Ovary (tissue), 7 donors: ENCODE measurements at regions not wholly inside any gene's neighbourhood (a gene's known extent, or its start where the extent isn't known, plus 50 kb on each side); places are given as distances from the start of the nearest gene placed in this dataset.

Experiments
- DNase-seq, 5 donors: peaks; one replicate each; pipeline ENCODE4 v3.0.0-alpha.2; 2019 to 2020
- H3K27ac ChIP-seq, 2 donors: fragments of 200-600 bp; one replicate each; pipeline versions ENCODE4 v1.5.1 to v1.8.0; 2019 to 2022
- H3K27me3 ChIP-seq: fragments of 200-600 bp; one replicate; pipeline ENCODE4 v1.8.0; 2022
- H3K36me3 ChIP-seq: fragments of 200-600 bp; sonication (generic); one replicate; pipeline ENCODE4 v1.5.1; 2019
- H3K4me1 ChIP-seq: one replicate; pipeline ENCODE4 v1.8.1; 2013; ENCODE audit warnings: mild to moderate bottlenecking, moderate library complexity; ENCODE audit not compliant: insufficient read depth
- H3K4me3 ChIP-seq: fragments of 200-600 bp; sonication (generic); one replicate; pipeline ENCODE4 v1.5.1; 2017
- H3K9me3 ChIP-seq, 2 donors: fragments of 200-600 bp in 1 of 2; sonication (generic) in 1 of 2; one replicate each; pipeline versions ENCODE4 v1.5.1 to v1.8.1; 2013 to 2019; ENCODE audit warnings: mild to moderate bottlenecking in 1 of 2, moderate library complexity in 1 of 2
- CTCF ChIP-seq, 3 donors: fragments of 450-650 bp in 2 of 3; fragments of 200-600 bp in 1 of 3; IDR thresholded peaks; one replicate each; pipeline versions ENCODE4 v1.5.1 to v1.8.0; 2016 to 2022; ENCODE audit warnings: antibody characterized with exemption in 3 of 3, mild to moderate bottlenecking in 1 of 3
- EP300 ChIP-seq: sonication (generic); formaldehyde crosslinking; IDR thresholded peaks from one replicate; pipeline ENCODE4 v1.6.1; 2017; ENCODE audit warnings: antibody characterized with exemption
- POLR2A ChIP-seq: fragments of 450-650 bp; IDR thresholded peaks from one replicate; pipeline ENCODE4 v1.6.1; 2017; ENCODE audit warnings: antibody characterized with exemption, mild to moderate bottlenecking, moderate library complexity
- WGBS, 3 donors: extraction: QIAGEN DNeasy Blood & Tissue Kit in 1 of 3; methylation state at CpG; one replicate each; pipeline versions ENCODE4 v1.1.5 to v1.1.7; 2013 to 2017; 5-methylcytosine and 5-hydroxymethylcytosine counted together
- intact Hi-C, 4 donors: fragments of 100-400 bp; cut with DNase I; formaldehyde crosslinking; loops; one replicate each; pipeline versions ENCODE4 v1.11.0 to v1.15.1; 2022 to 2023
- donor health status: DM: no; HTN: no; CAD: no; lungs with moderate emphysema.
- donor health status: DM: no; HTN: no; CAD: no.
- donor health status: Bipolar disorder and iron deficiency.
- donor health status: DM: no; HTN: no; CAD: no.
- donor health status: DM: yes; HTN: yes; CAD: no.

- Histone ChIP-seq H3K4me3 (no peak overlapping the region), H3K27me3 (no peaks in the 10 kb centered on the region), H3K9me3 (no peaks in the 10 kb centered on the region), H3K27ac (no peak overlapping the region), H3K36me3 (no peaks in the 10 kb centered on the region), H3K4me1 (no peaks in the 10 kb centered on the region)
- TF ChIP-seq CTCF (IDR thresholded peaks at IDR 0.05) (no peak), EP300 (no peak), POLR2A (no peak)
- DNase-seq = no peak
- intact Hi-C loops = no loop called here
- WGBS, 3 donors = 79 to 90% (median 87%) methylated on average over 2 of the region's 2 CpGs
These were observed 1089.2 kb upstream of the PCDH9 start for GRCh38 chr13:68319384-68319783.

GRCh38 chr13:68304286-68304893 lies 1074.3 kb upstream of the PCDH9 start:
- Histone ChIP-seq H3K27ac (no peak overlapping the region), H3K4me1 (no peaks in the 10 kb centered on the region), H3K4me3 (no peak overlapping the region), H3K27me3 (no peaks in the 10 kb centered on the region), H3K9me3 (no peaks in the 10 kb centered on the region), H3K36me3 (no peaks in the 10 kb centered on the region)
- no peak for DNase-seq
- intact Hi-C loops = no loop called here
- no peak for TF ChIP-seq EP300
- no peak for TF ChIP-seq POLR2A
- TF ChIP-seq CTCF (IDR thresholded peaks at IDR 0.05) = no peak
- whole genome bisulfite sequencing, 3 donors = 6 to 22% (median 7%) methylated on average over 1 of the region's 1 CpG

GRCh38 chr13:68293631-68294030 lies 1063.5 kb upstream of the PCDH9 start:
- Histone ChIP-seq H3K27ac (no peak overlapping the region), H3K9me3 (no peaks in the 10 kb centered on the region), H3K27me3 (no peaks in the 10 kb centered on the region), H3K4me1 (no peaks in the 10 kb centered on the region), H3K36me3 (no peaks in the 10 kb centered on the region), H3K4me3 (no peak overlapping the region)
- DNase-seq = no peak
- no peak for TF ChIP-seq POLR2A
- TF ChIP-seq CTCF (IDR thresholded peaks at IDR 0.05) = no peak
- no peak for TF ChIP-seq EP300
- intact Hi-C loops = no loop called here

- H3K4me3 ChIP-seq = no peak overlapping the region
- H3K27ac ChIP-seq = no peak overlapping the region
- no peaks in the 10 kb centered on the region for H3K27me3 ChIP-seq
- intact Hi-C loops = no loop called here
- TF ChIP-seq EP300 (no peak), CTCF (IDR thresholded peaks at IDR 0.05) (no peak), POLR2A (no peak)
- H3K36me3 ChIP-seq = no peaks in the 10 kb centered on the region
- WGBS, 3 donors = 13 to 17% (median 15%) methylated on average over 2 of the region's 2 CpGs
- H3K4me1 ChIP-seq = no peaks in the 10 kb centered on the region
- no peaks in the 10 kb centered on the region for H3K9me3 ChIP-seq
- DNase-seq = no peak
These were observed 1062.5 kb upstream of the PCDH9 start for GRCh38 chr13:68292601-68293000.
